RWPE2 (cell line): ENCODE measurements at regions not wholly inside any gene's neighbourhood (a gene's known extent, or its start where the extent isn't known, plus 50 kb on each side); places are given as distances from the start of the nearest gene placed in this dataset.

Experiments used
- ATAC-seq: fragments of 200-7000 bp; cut with Tn5 transposase; 3 replicates; pipeline ENCODE4 v1.9.1; 2021; ENCODE audit warnings: low read depth
- DNase-seq: peaks from one replicate; pipeline ENCODE4 v3.0.0-alpha.2; 2020; ENCODE audit warnings: low spot score
- H3K27ac ChIP-seq: fragments of 450-650 bp; 2 replicates; pipeline ENCODE4 v1.5.1; 2017; ENCODE audit warnings: mild to moderate bottlenecking; ENCODE audit not compliant: poor library complexity, severe bottlenecking
- H3K27me3 ChIP-seq: fragments of 250-450 bp; sonication (Bioruptor Pico); 2 replicates; pipeline ENCODE4 v1.5.1; 2021; ENCODE audit warnings: mild to moderate bottlenecking, moderate library complexity; ENCODE audit not compliant: insufficient read depth, poor library complexity, severe bottlenecking
- H3K36me3 ChIP-seq: fragments of 250-450 bp; sonication (Bioruptor Pico); 2 replicates; pipeline ENCODE4 v1.5.1; 2020; ENCODE audit warnings: low read depth, mild to moderate bottlenecking, moderate library complexity
- H3K4me1 ChIP-seq: fragments of 250-450 bp; sonication (Bioruptor Pico); 2 replicates; pipeline ENCODE4 v1.5.1; 2021; ENCODE audit warnings: mild to moderate bottlenecking, moderate library complexity; ENCODE audit not compliant: insufficient read depth, poor library complexity, severe bottlenecking
- H3K4me3 ChIP-seq: fragments of 250-450 bp; sonication (Bioruptor Pico); 2 replicates; pipeline ENCODE4 v1.5.1; 2021; ENCODE audit warnings: mild to moderate bottlenecking, moderate library complexity; ENCODE audit not compliant: severe bottlenecking
- H3K9me3 ChIP-seq: fragments of 250-450 bp; sonication (Bioruptor Pico); 2 replicates; pipeline ENCODE4 v1.5.1; 2021; ENCODE audit warnings: mild to moderate bottlenecking, moderate library complexity; ENCODE audit not compliant: severe bottlenecking
- TF ChIP-seq, protein P1 (sequence below): fragments of 450-650 bp; IDR thresholded peaks from one replicate; pipeline ENCODE4 v1.5.1; 2017; ENCODE audit warnings: mild to moderate bottlenecking, moderate library complexity; ENCODE audit not compliant: poor library complexity, severe bottlenecking

DNA sequence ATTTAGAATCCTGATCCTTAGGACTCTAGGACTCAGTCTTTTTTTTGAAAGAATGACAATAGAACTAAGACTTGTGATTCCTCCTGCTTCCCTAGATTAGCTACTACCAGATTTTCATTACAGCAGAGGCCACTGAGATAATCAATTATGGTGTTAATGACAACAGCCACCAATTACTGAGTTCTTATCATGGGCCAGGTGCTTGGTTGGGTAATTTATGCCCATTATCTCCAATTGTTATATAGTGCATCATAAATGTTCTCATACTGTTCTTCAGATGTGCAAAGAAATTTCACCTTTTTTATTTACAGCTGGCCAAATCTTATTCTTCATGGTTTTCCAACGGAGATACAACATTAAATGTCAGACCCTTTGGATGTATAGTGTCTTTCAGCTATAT is 162.9 kb upstream of the CMC1 start:
- no peaks in the 10 kb centered on the region for H3K4me1 ChIP-seq
- ATAC-seq (no peak), DNase-seq (no peak)
- no peaks in the 10 kb centered on the region for H3K36me3 ChIP-seq
- TF ChIP-seq, protein P1, sequence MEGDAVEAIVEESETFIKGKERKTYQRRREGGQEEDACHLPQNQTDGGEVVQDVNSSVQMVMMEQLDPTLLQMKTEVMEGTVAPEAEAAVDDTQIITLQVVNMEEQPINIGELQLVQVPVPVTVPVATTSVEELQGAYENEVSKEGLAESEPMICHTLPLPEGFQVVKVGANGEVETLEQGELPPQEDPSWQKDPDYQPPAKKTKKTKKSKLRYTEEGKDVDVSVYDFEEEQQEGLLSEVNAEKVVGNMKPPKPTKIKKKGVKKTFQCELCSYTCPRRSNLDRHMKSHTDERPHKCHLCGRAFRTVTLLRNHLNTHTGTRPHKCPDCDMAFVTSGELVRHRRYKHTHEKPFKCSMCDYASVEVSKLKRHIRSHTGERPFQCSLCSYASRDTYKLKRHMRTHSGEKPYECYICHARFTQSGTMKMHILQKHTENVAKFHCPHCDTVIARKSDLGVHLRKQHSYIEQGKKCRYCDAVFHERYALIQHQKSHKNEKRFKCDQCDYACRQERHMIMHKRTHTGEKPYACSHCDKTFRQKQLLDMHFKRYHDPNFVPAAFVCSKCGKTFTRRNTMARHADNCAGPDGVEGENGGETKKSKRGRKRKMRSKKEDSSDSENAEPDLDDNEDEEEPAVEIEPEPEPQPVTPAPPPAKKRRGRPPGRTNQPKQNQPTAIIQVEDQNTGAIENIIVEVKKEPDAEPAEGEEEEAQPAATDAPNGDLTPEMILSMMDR: no peak
- H3K9me3 ChIP-seq: no peaks in the 10 kb centered on the region
- H3K27ac ChIP-seq: no peak overlapping the region
- H3K27me3 ChIP-seq: no peaks in the 10 kb centered on the region
- H3K4me3 ChIP-seq: no peak overlapping the region

DNA sequence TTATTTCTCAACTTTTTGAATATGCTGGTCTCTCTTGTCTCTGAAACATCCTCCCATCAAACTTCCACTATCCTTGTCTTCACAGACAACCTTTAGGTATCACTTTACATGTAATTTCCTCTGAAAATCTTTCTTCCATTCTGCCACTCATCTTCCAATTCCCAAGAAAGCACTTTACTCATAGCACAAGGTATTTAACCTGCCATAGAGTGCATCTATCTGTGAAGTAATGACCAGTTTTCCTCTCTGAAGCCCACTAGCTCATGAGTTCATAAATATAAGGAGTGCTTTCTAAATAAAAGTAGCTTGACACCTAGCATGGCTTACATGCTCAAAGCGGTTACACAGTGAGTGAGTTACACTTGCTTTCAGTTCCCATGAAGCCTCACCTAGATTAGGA is 160.7 kb upstream of the CMC1 start:
- TF ChIP-seq, protein P1: no peak
- ATAC-seq: no peak
- Histone ChIP-seq H3K27me3 (no peaks in the 10 kb centered on the region), H3K4me1 (no peaks in the 10 kb centered on the region), H3K4me3 (no peak overlapping the region), H3K36me3 (no peaks in the 10 kb centered on the region), H3K9me3 (no peaks in the 10 kb centered on the region), H3K27ac (no peak overlapping the region)
- no peak for DNase-seq

DNA sequence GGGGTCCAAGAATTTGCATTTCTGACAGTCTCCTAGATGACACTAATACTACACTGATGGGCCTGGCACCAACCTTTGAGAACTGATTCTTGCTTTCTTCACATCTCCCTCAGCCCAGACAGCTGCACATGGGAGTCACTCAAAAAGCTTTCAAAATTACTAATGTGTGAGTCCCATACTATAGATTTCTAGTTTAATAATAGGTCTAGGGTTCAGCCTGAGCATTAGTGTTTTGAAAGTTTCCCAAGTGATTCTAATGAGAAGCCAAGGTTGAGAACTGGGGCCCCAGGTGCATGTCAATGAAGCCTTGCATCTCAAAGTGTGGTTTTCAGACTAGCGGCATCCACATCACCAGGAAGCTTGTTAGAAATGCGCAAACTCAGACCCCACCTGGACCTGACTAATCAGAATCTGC is 159.9 kb upstream of the CMC1 start:
- H3K4me3 ChIP-seq: no peak overlapping the region
- H3K36me3 ChIP-seq: no peaks in the 10 kb centered on the region
- no peak overlapping the region for H3K27ac ChIP-seq
- DNase-seq (no peak), ATAC-seq (no peak)
- no peaks in the 10 kb centered on the region for H3K27me3 ChIP-seq
- no peaks in the 10 kb centered on the region for H3K9me3 ChIP-seq
- TF ChIP-seq, protein P1: no peak
- H3K4me1 ChIP-seq: no peaks in the 10 kb centered on the region

DNA sequence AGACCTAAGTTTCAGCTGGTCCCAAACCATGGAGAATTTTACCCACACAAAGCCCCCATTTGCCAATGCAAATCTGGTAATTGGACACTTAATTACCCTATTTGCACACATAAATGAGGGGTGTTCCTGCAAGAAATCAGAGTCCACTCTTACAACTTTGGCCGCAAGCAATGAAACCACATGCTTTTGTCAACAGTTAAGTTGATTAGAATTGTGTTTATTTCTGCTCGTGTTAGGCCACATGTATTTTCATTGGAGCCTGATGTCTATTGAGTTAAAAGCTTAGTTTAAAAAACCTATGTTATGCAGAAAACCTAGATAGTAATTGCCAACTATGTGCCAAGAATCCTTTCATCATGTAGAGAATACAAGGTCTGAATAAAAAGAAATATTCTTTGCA is 153.8 kb upstream of the CMC1 start:
- DNase-seq: no peak
- no peaks in the 10 kb centered on the region for H3K27me3 ChIP-seq
- H3K4me1 ChIP-seq: no peaks in the 10 kb centered on the region
- H3K36me3 ChIP-seq: no peaks in the 10 kb centered on the region
- ATAC-seq: no peak
- no peak overlapping the region for H3K4me3 ChIP-seq
- H3K27ac ChIP-seq: no peak overlapping the region
- no peaks in the 10 kb centered on the region for H3K9me3 ChIP-seq
- TF ChIP-seq, protein P1: no peak

DNA sequence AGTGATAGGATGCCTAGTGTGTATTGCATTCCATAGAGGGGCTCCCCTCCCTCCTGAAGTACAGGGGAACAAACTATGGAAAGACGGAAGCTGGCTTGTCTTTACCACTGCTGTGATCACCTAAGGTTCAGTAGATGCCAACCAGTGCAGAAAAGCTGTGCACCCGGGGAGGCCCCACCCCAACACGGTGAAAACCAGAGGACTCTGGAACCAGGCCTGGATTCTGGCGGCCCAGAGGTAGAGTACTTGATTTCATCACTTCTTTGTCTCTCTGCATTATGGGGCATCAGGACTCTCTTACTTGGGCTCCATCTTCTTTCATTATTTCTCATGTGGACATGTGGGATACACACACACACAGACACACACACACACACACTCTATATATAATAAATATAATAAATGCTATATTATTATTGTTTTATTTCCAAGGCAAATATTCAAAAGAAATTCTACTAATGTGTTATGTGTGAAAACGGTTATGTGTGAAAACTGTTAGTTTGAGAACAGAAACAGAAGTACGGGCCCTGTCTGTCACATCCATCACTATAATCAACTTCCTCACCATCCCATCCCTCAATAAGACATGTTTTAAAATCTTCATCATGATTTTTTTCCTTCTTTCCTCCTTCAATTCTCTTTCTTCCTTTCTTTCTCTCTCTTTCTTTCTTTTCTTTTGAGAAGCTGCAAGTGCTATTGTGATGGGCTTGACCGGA is 152.4 kb upstream of the CMC1 start:
- H3K27me3 ChIP-seq: no peaks in the 10 kb centered on the region
- H3K36me3 ChIP-seq: no peaks in the 10 kb centered on the region
- H3K27ac ChIP-seq: no peak overlapping the region
- H3K9me3 ChIP-seq: no peaks in the 10 kb centered on the region
- H3K4me3 ChIP-seq: no peak overlapping the region
- DNase-seq: no peak
- H3K4me1 ChIP-seq: no peaks in the 10 kb centered on the region
- TF ChIP-seq, protein P1: no peak
- ATAC-seq: no peak
